ENCODE measurements at regions not wholly inside any gene's neighbourhood (a gene's known extent, or its start where the extent isn't known, plus 50 kb on each side); places are given as distances from the start of the nearest gene placed in this dataset.

GRCh38 chr10:130547368-130547767 lies 411.2 kb downstream of the GLRX3 start:
- H3K36me3 ChIP-seq (ENCODE audit: control insufficient read depth in 4 of 4, insufficient read depth in 4 of 4, low read length in 4 of 4), result no peaks in the 10 kb centered on the region
- H3K9ac ChIP-seq (ENCODE audit: insufficient read depth in 1 of 2, low read length in 2 of 2), result no peak overlapping the region
- no peak overlapping the region for H3K27ac ChIP-seq (ENCODE audit: low read depth in 1 of 2, low read length in 1 of 2)
- H3K9me3 ChIP-seq (ENCODE audit: control insufficient read depth in 4 of 4, insufficient read depth in 3 of 4, low read length in 3 of 4), result no peaks in the 10 kb centered on the region
- H3K4me3 ChIP-seq, result no peak overlapping the region
- no peak for ATAC-seq (ENCODE audit: insufficient read depth, low FRiP score)
- no peak for TF ChIP-seq CTCF (IDR thresholded peaks at IDR 0.05; ENCODE audit: control extremely low read depth, extremely low read depth)
- no peaks in the 10 kb centered on the region for H3K4me1 ChIP-seq (ENCODE audit: control insufficient read depth in 5 of 5, insufficient read depth in 5 of 5, low read length in 5 of 5)
- H3K27me3 ChIP-seq (ENCODE audit: control insufficient read depth in 3 of 3, insufficient read depth in 3 of 3, low read length in 2 of 3), result peaks cover 0 to 7% (median 2%) of the 10 kb centered on the region in 3 donors
- no peak for DNase-seq
- WGBS, 2 donors, result 56 to 75% methylated on average over 4 of the region's 4 CpGs

GRCh38 chr10:130550952-130551674 lies 414.9 kb downstream of the GLRX3 start:
- no peaks in the 10 kb centered on the region for H3K4me1 ChIP-seq (ENCODE audit: control insufficient read depth in 5 of 5, insufficient read depth in 5 of 5, low read length in 5 of 5)
- DNase-seq, result no peak
- no peaks in the 10 kb centered on the region for H3K9me3 ChIP-seq (ENCODE audit: control insufficient read depth in 4 of 4, insufficient read depth in 3 of 4, low read length in 3 of 4)
- no peak for ATAC-seq (ENCODE audit: insufficient read depth, low FRiP score)
- H3K9ac ChIP-seq (ENCODE audit: insufficient read depth in 1 of 2, low read length in 2 of 2), result no peak overlapping the region
- peaks cover 0 to 7% (median 3%) of the 10 kb centered on the region in 3 donors for H3K27me3 ChIP-seq (ENCODE audit: control insufficient read depth in 3 of 3, insufficient read depth in 3 of 3, low read length in 2 of 3)
- H3K36me3 ChIP-seq (ENCODE audit: control insufficient read depth in 4 of 4, insufficient read depth in 4 of 4, low read length in 4 of 4), result no peaks in the 10 kb centered on the region
- no peak for TF ChIP-seq CTCF (IDR thresholded peaks at IDR 0.05; ENCODE audit: control extremely low read depth, extremely low read depth)
- H3K4me3 ChIP-seq, result no peak overlapping the region
- 84 to 87% methylated on average over 21 of the region's 21 CpGs for WGBS, 2 donors
- H3K27ac ChIP-seq (ENCODE audit: low read depth in 1 of 2, low read length in 1 of 2), result no peak overlapping the region

GRCh38 chr10:130551676-130552075 lies 415.5 kb downstream of the GLRX3 start:
- no peak overlapping the region for H3K4me3 ChIP-seq
- peaks cover 0 to 9% (median 3%) of the 10 kb centered on the region in 3 donors for H3K27me3 ChIP-seq (ENCODE audit: control insufficient read depth in 3 of 3, insufficient read depth in 3 of 3, low read length in 2 of 3)
- WGBS, 2 donors, result 88 to 97% methylated on average over 7 of the region's 7 CpGs
- no peaks in the 10 kb centered on the region for H3K36me3 ChIP-seq (ENCODE audit: control insufficient read depth in 4 of 4, insufficient read depth in 4 of 4, low read length in 4 of 4)
- no peak overlapping the region for H3K27ac ChIP-seq (ENCODE audit: low read depth in 1 of 2, low read length in 1 of 2)
- no peaks in the 10 kb centered on the region for H3K4me1 ChIP-seq (ENCODE audit: control insufficient read depth in 5 of 5, insufficient read depth in 5 of 5, low read length in 5 of 5)
- no peak overlapping the region for H3K9ac ChIP-seq (ENCODE audit: insufficient read depth in 1 of 2, low read length in 2 of 2)
- ATAC-seq (ENCODE audit: insufficient read depth, low FRiP score), result no peak
- DNase-seq, result no peak
- no peak for TF ChIP-seq CTCF (IDR thresholded peaks at IDR 0.05; ENCODE audit: control extremely low read depth, extremely low read depth)
- no peaks in the 10 kb centered on the region for H3K9me3 ChIP-seq (ENCODE audit: control insufficient read depth in 4 of 4, insufficient read depth in 3 of 4, low read length in 3 of 4)

GRCh38 chr10:130553826-130554225 lies 417.6 kb downstream of the GLRX3 start:
- no peak for TF ChIP-seq CTCF (IDR thresholded peaks at IDR 0.05; ENCODE audit: control extremely low read depth, extremely low read depth)
- Histone ChIP-seq H3K27me3 (ENCODE audit: control insufficient read depth in 3 of 3, insufficient read depth in 3 of 3, low read length in 2 of 3) (peaks cover 0 to 6% (median 3%) of the 10 kb centered on the region in 3 donors), H3K4me3 (no peak overlapping the region), H3K27ac (ENCODE audit: low read depth in 1 of 2, low read length in 1 of 2) (no peak overlapping the region), H3K9ac (ENCODE audit: insufficient read depth in 1 of 2, low read length in 2 of 2) (no peak overlapping the region), H3K4me1 (ENCODE audit: control insufficient read depth in 5 of 5, insufficient read depth in 5 of 5, low read length in 5 of 5) (no peaks in the 10 kb centered on the region), H3K9me3 (ENCODE audit: control insufficient read depth in 4 of 4, insufficient read depth in 3 of 4, low read length in 3 of 4) (no peaks in the 10 kb centered on the region), H3K36me3 (ENCODE audit: control insufficient read depth in 4 of 4, insufficient read depth in 4 of 4, low read length in 4 of 4) (no peaks in the 10 kb centered on the region)
- ATAC-seq (ENCODE audit: insufficient read depth, low FRiP score) (no peak), DNase-seq (no peak)
- 63 to 70% methylated on average over 7 of the region's 7 CpGs for WGBS, 2 donors
